AG04450 (cell line): ENCODE measurements at regions not wholly inside any gene's neighbourhood (a gene's known extent, or its start where the extent isn't known, plus 50 kb on each side); places are given as distances from the start of the nearest gene placed in this dataset.

Experiments used
- CTCF ChIA-PET: fragments of 300-600, 350-600 bp; formaldehyde crosslinking; extraction: SDS; loops from one replicate; lab custom pipeline; 2022; ENCODE audit warnings: antibody characterized with exemption, inconsistent platforms; lab: Charles Lee
- POLR2A ChIA-PET: fragments of 350-600 bp; formaldehyde crosslinking; extraction: SDS; loops from one replicate; lab custom pipeline; 2021; ENCODE audit warnings: antibody characterized with exemption, inconsistent platforms; lab: Yijun Ruan, JAX
- DNase-seq: peaks from one replicate; pipeline ENCODE4 v3.0.0-alpha.2; 2011; ENCODE audit warnings: low read depth, low spot score
- H3K27ac ChIP-seq: one replicate; pipeline ENCODE4 v1.5.1; 2012; ENCODE audit warnings: low read depth, low read length, control low read depth
- H3K27me3 ChIP-seq: one replicate; pipeline ENCODE4 v1.6.0; 2012; ENCODE audit warnings: low read length; ENCODE audit not compliant: control insufficient read depth, insufficient read depth
- H3K4me3 ChIP-seq: 2 replicates; pipeline ENCODE4 v1.5.1; 2011; ENCODE audit warnings: mild to moderate bottlenecking, low read depth, low read length, control low read depth
- H3K9me3 ChIP-seq: 2 replicates; pipeline ENCODE4 v1.5.1; 2012; ENCODE audit warnings: low read length; ENCODE audit not compliant: control insufficient read depth, insufficient read depth
- TF ChIP-seq, protein P1 (sequence below): IDR thresholded peaks from 2 replicates; pipeline ENCODE4 v1.5.1; 2011; ENCODE audit warnings: low read depth, low read length, control low read depth, inconsistent platforms

DNA sequence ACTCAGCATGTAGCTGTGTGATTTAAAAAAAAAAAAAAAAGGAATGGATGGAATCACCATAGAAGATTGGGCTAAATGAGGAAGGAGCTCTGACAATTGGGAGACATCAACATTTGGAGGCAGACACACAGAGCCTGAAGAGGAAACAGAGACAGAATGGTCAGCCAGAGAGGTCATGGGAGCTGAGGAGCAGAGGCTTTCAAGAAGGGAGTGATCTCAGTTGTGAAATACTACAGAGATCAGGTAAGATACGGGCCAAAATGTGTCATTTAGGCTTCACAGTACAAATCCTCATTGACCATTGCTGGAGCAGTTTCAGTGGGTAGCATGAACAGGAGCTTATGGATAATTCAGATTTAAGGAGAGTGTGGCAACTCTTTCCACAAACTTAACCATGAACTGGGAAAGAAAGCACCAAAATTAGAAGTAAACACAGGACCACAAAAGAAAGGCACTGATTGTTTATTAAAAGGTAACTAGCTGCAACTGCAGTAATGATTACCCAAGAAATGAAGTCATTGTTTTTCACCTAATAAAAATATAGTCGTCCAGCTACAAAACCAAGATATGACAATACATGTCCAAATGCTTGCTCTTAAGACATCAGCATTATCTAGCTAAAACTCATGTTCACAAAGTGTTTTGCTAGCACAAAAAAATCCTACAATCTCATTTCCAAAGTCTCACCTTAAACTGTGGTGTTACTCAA lies 203.2 kb downstream of the DHX15 start:
- Histone ChIP-seq H3K4me3 (no peak overlapping the region), H3K9me3 (no peaks in the 10 kb centered on the region), H3K27me3 (no peaks in the 10 kb centered on the region), H3K27ac (no peak overlapping the region)
- DNase-seq, result no peak
- POLR2A ChIA-PET, result no interaction called here
- TF ChIP-seq, protein P1, sequence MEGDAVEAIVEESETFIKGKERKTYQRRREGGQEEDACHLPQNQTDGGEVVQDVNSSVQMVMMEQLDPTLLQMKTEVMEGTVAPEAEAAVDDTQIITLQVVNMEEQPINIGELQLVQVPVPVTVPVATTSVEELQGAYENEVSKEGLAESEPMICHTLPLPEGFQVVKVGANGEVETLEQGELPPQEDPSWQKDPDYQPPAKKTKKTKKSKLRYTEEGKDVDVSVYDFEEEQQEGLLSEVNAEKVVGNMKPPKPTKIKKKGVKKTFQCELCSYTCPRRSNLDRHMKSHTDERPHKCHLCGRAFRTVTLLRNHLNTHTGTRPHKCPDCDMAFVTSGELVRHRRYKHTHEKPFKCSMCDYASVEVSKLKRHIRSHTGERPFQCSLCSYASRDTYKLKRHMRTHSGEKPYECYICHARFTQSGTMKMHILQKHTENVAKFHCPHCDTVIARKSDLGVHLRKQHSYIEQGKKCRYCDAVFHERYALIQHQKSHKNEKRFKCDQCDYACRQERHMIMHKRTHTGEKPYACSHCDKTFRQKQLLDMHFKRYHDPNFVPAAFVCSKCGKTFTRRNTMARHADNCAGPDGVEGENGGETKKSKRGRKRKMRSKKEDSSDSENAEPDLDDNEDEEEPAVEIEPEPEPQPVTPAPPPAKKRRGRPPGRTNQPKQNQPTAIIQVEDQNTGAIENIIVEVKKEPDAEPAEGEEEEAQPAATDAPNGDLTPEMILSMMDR, result no peak
- CTCF ChIA-PET, result no interaction called here

DNA sequence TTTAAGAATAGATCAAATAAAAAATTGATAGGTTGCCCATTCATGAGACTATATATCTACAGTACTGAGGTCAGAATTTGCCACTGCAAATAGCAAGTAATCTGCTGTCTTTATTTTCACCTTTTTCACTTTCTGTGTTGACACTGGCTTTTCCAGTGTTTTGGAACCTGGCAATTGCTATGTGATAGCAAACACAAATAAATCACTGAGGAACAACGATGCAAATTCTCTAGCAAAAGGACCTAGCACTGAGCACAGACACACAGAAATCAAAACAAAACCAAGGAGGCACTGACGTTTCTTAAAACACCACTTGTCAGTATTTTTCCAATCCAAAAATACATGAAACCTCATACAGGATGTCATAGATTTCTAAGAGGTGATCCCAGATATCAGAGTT lies 210.7 kb downstream of the DHX15 start:
- H3K4me3 ChIP-seq, result no peak overlapping the region
- CTCF ChIA-PET, result no interaction called here
- TF ChIP-seq, protein P1, result no peak
- no peak overlapping the region for H3K27ac ChIP-seq
- H3K9me3 ChIP-seq, result no peaks in the 10 kb centered on the region
- POLR2A ChIA-PET, result no interaction called here
- no peak for DNase-seq
- no peaks in the 10 kb centered on the region for H3K27me3 ChIP-seq

DNA sequence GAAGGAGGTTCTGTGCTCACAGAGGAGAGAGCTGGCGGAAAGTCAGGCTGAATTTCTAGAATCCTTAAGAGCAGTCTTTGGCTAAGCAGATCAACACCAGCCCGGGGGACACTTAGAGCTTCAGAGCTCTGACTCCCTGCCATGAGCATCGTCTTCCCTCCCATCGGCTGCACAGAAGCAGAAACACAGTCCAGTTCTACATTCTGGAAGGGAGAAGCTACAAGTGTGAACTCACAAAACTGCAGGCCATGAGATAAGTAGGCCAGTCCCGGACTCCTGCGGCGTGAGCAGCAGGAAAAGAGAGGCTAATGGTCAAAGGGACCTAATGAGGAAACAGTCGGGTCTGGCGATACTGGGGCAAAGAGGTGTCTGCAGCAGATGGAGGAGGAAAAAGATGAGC lies 211.5 kb downstream of the DHX15 start:
- no peak for DNase-seq
- no peak overlapping the region for H3K27ac ChIP-seq
- ChIA-PET POLR2A (no interaction called here), CTCF (no interaction called here)
- no peaks in the 10 kb centered on the region for H3K9me3 ChIP-seq
- H3K27me3 ChIP-seq, result no peaks in the 10 kb centered on the region
- TF ChIP-seq, protein P1, result no peak
- no peak overlapping the region for H3K4me3 ChIP-seq

DNA sequence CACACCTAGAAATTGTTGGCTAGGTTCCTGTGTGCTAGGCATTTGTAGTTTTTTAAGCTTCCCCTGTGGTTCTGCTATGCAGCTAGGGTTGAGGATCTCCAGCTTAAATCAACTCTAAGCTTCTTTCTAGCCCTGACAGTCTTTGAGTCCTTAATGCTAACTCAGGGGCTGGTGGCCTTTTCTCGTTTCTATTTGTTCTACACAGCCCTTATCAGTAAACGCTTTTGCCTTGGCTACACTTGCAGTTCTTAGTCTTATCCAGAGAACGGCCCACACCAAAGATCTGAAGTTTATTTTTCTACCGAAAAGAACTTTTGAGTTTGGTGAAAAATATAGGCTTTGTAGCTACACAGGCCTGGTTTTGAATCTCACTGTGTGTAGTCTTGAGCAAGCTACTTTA lies 212.0 kb downstream of the DHX15 start:
- ChIA-PET CTCF (no interaction called here), POLR2A (no interaction called here)
- Histone ChIP-seq H3K9me3 (no peaks in the 10 kb centered on the region), H3K27me3 (no peaks in the 10 kb centered on the region), H3K27ac (no peak overlapping the region), H3K4me3 (no peak overlapping the region)
- DNase-seq, result no peak
- TF ChIP-seq, protein P1, result no peak

DNA sequence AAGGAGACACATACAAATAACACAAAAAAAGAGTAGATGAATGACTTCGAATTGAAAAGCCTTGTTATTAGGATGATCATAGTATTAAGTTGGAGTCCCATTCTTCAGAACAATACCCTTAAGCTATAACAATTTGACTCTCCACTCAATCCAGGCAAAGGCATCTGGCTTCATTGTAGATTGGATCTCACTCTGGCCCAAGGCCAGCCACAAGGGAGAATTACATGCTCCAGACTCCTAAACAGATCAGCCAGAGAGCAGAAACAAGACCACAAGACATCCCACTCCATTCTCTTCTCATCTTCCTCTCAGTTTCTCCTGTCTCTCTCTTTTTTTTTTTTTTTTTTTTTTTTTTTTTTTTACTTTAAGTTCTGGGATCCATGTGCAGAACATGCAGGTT lies 213.9 kb downstream of the DHX15 start:
- TF ChIP-seq, protein P1, result no peak
- DNase-seq, result no peak
- H3K4me3 ChIP-seq, result no peak overlapping the region
- ChIA-PET POLR2A (no interaction called here), CTCF (no interaction called here)
- no peak overlapping the region for H3K27ac ChIP-seq
- H3K27me3 ChIP-seq, result no peaks in the 10 kb centered on the region
- no peaks in the 10 kb centered on the region for H3K9me3 ChIP-seq
